ENCODE measurements at regions not wholly inside any gene's neighbourhood (a gene's known extent, or its start where the extent isn't known, plus 50 kb on each side); places are given as distances from the start of the nearest gene placed in this dataset.
A peak's percentile ranks its signal among the peaks of the same experiment; 100 is the strongest.

DNA sequence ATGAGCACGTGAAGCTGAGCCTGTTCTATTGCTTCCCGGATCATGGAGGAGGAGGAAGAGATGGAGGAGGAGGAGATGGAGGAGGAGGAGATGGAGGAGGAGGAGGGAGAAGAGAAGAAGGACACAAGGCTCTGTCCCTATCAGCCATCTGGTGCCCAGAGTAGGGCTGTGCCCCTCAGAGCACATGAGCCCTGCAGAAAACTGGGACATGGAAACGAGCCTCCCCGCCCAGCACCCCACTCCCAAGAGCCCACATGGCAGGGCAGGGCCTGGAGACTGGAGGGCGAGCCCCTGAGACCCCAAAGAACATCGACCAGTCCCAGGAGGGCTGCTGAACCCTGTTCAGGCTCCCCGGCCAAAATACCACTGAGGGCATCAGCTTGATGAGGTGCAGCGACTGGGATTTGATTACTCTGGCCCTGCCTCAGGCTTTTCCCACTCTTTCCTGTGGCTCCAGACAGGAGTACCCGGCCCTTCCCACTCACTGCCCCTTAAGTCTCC is 285.6 kb downstream of the UACA start:
- Histone ChIP-seq H3K4me1 (peaks cover 15 to 62% (median 33%) of the 10 kb centered on the region in 4 donors), H3K36me3 (no peaks in the 10 kb centered on the region), H3K27me3 (no peaks in the 10 kb centered on the region), H3K4me3 (no peak overlapping the region), H3K9me3 (no peaks in the 10 kb centered on the region), H3K27ac (no peak overlapping the region)
- no peak for DNase-seq
- no peak for TF ChIP-seq EP300 (IDR thresholded peaks at IDR 0.05)
- TF ChIP-seq, protein P1, sequence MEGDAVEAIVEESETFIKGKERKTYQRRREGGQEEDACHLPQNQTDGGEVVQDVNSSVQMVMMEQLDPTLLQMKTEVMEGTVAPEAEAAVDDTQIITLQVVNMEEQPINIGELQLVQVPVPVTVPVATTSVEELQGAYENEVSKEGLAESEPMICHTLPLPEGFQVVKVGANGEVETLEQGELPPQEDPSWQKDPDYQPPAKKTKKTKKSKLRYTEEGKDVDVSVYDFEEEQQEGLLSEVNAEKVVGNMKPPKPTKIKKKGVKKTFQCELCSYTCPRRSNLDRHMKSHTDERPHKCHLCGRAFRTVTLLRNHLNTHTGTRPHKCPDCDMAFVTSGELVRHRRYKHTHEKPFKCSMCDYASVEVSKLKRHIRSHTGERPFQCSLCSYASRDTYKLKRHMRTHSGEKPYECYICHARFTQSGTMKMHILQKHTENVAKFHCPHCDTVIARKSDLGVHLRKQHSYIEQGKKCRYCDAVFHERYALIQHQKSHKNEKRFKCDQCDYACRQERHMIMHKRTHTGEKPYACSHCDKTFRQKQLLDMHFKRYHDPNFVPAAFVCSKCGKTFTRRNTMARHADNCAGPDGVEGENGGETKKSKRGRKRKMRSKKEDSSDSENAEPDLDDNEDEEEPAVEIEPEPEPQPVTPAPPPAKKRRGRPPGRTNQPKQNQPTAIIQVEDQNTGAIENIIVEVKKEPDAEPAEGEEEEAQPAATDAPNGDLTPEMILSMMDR (IDR thresholded peaks at IDR 0.05): no peak
- no peak for TF ChIP-seq POLR2AphosphoS5 (IDR thresholded peaks at IDR 0.05)
- TF ChIP-seq POLR2A (IDR thresholded peaks at IDR 0.05): no peak
- intact Hi-C loops (cut with DNase I; ENCODE audit: low total_unique reads): no loop called here
- 89 to 97% (median 94%) methylated on average over 8 to 9 of the region's 9 CpGs for WGBS, 5 donors

GRCh38 chr15:70476441-70476840 is 286.9 kb downstream of the UACA start:
- no peaks in the 10 kb centered on the region for H3K9me3 ChIP-seq
- peaks cover 15 to 62% (median 33%) of the 10 kb centered on the region in 4 donors for H3K4me1 ChIP-seq
- DNase-seq: no peak
- TF ChIP-seq POLR2A (IDR thresholded peaks at IDR 0.05) (no peak), POLR2AphosphoS5 (IDR thresholded peaks at IDR 0.05) (no peak), EP300 (IDR thresholded peaks at IDR 0.05) (no peak)
- TF ChIP-seq, protein P1 (IDR thresholded peaks at IDR 0.05): no peak
- H3K27me3 ChIP-seq: no peaks in the 10 kb centered on the region
- 97 to 100% (median 100%) methylated on average over 5 of the region's 5 CpGs for WGBS, 5 donors
- H3K27ac ChIP-seq: no peak overlapping the region
- intact Hi-C loops (cut with DNase I; ENCODE audit: low total_unique reads): no loop called here
- H3K4me3 ChIP-seq: no peak overlapping the region
- no peaks in the 10 kb centered on the region for H3K36me3 ChIP-seq

GRCh38 chr15:70475921-70476320 is 287.4 kb downstream of the UACA start:
- H3K27me3 ChIP-seq: no peaks in the 10 kb centered on the region
- H3K9me3 ChIP-seq: no peaks in the 10 kb centered on the region
- no peaks in the 10 kb centered on the region for H3K36me3 ChIP-seq
- peaks cover 15 to 62% (median 33%) of the 10 kb centered on the region in 4 donors for H3K4me1 ChIP-seq
- TF ChIP-seq EP300 (IDR thresholded peaks at IDR 0.05) (no peak), POLR2AphosphoS5 (IDR thresholded peaks at IDR 0.05) (no peak), POLR2A (IDR thresholded peaks at IDR 0.05) (no peak)
- TF ChIP-seq, protein P1 (IDR thresholded peaks at IDR 0.05): no peak
- no peak for DNase-seq
- H3K4me3 ChIP-seq: no peak overlapping the region
- intact Hi-C loops (cut with DNase I; ENCODE audit: low total_unique reads): no loop called here
- peak overlapping the region; percentile 79 to 92 (median 88) for H3K27ac ChIP-seq

- H3K27ac ChIP-seq: peak overlapping the region; percentile 79 to 92 (median 88)
- TF ChIP-seq POLR2A (IDR thresholded peaks at IDR 0.05): no peak
- no peak for TF ChIP-seq EP300 (IDR thresholded peaks at IDR 0.05)
- TF ChIP-seq POLR2AphosphoS5 (IDR thresholded peaks at IDR 0.05): no peak
- TF ChIP-seq, protein P1 (IDR thresholded peaks at IDR 0.05): no peak
Measured at GRCh38 chr15:70475407-70475781, 288.0 kb downstream of the UACA start.

More at GRCh38 chr15:70475407-70475781, 288.0 kb downstream of the UACA start:
- Histone ChIP-seq H3K4me3 (peak overlapping the region; percentile 16 to 28 (median 22)), H3K4me1 (peaks cover 15 to 60% (median 33%) of the 10 kb centered on the region in 4 donors), H3K9me3 (no peaks in the 10 kb centered on the region), H3K36me3 (no peaks in the 10 kb centered on the region), H3K27me3 (no peaks in the 10 kb centered on the region)
- DNase-seq: no peak
- intact Hi-C loops (cut with DNase I; ENCODE audit: low total_unique reads): no loop called here
- WGBS, 5 donors: 29 to 71% (median 58%) methylated on average over 7 of the region's 7 CpGs

All from stomach (tissue), 8 donors.